GM23338 (cell line): ENCODE measurements at regions not wholly inside any gene's neighbourhood (a gene's known extent, or its start where the extent isn't known, plus 50 kb on each side); places are given as distances from the start of the nearest gene placed in this dataset.

Experiments used
- ATAC-seq: fragments of 200-7000 bp; cut with Tn5 transposase; 3 replicates; pipeline ENCODE4 v1.9.1; 2020
- DNase-seq: peaks from one replicate; pipeline ENCODE4 v3.0.0-alpha.2; 2015; ENCODE audit warnings: low spot score
- H2AFZ ChIP-seq: fragments of 200-600 bp; sonication (generic); 2 replicates; pipeline ENCODE4 v1.8.0; 2016; ENCODE audit warnings: antibody characterized with exemption, mild to moderate bottlenecking, moderate library complexity
- H3F3A ChIP-seq: fragments of 200-600 bp; sonication (generic); replicated peaks from 2 replicates; pipeline ENCODE4 v1.8.0; 2017; ENCODE audit warnings: antibody characterized with exemption, mixed run types, low read depth
- H3K27ac ChIP-seq: fragments of 200-600 bp; sonication (generic); 2 replicates; pipeline ENCODE4 v1.6.1; 2016; ENCODE audit warnings: low read depth
- H3K27me3 ChIP-seq: fragments of 200-600 bp; sonication (generic); 2 replicates; pipeline ENCODE4 v1.8.0; 2016; ENCODE audit warnings: mild to moderate bottlenecking, mixed run types, moderate library complexity; ENCODE audit not compliant: insufficient read depth
- H3K36me3 ChIP-seq: fragments of 200-600 bp; sonication (generic); 2 replicates; pipeline ENCODE4 v1.8.0; 2016; ENCODE audit warnings: mild to moderate bottlenecking; ENCODE audit not compliant: insufficient read depth
- H3K4me1 ChIP-seq: fragments of 200-600 bp; sonication (generic); 2 replicates; pipeline ENCODE4 v1.8.0; 2016; ENCODE audit warnings: mild to moderate bottlenecking, moderate library complexity; ENCODE audit not compliant: insufficient read depth
- H3K4me2 ChIP-seq: fragments of 200-600 bp; sonication (generic); 2 replicates; pipeline ENCODE4 v1.7.1; 2017; ENCODE audit warnings: mixed run types
- H3K4me3 ChIP-seq: fragments of 200-600 bp; sonication (generic); 2 replicates; pipeline ENCODE4 v1.6.1; 2016; ENCODE audit warnings: mixed run types
- H3K79me2 ChIP-seq: fragments of 200-600 bp; sonication (generic); replicated peaks from 2 replicates; pipeline ENCODE4 v1.8.0; 2017; ENCODE audit warnings: mild to moderate bottlenecking; ENCODE audit not compliant: insufficient read depth
- H3K9me2 ChIP-seq: fragments of 200-600 bp; sonication (generic); 2 replicates; pipeline ENCODE4 v1.8.0; 2017; ENCODE audit not compliant: insufficient read depth
- H4K20me1 ChIP-seq: fragments of 200-600 bp; sonication (generic); replicated peaks from 2 replicates; pipeline ENCODE4 v1.8.0; 2017; ENCODE audit warnings: mild to moderate bottlenecking; ENCODE audit not compliant: insufficient read depth
- H3K27ac Mint-ChIP-seq: 2 replicates; pipeline ENCODE4 v1.8.0; 2020; ENCODE audit warnings: inconsistent platforms, mild to moderate bottlenecking, moderate library complexity, mixed read lengths
- H3K27me3 Mint-ChIP-seq: 3 replicates; pipeline ENCODE4 v1.8.0; 2022; ENCODE audit warnings: low read depth, mild to moderate bottlenecking, moderate library complexity, mixed read lengths, inconsistent platforms; ENCODE audit not compliant: insufficient read depth, poor library complexity
- H3K36me3 Mint-ChIP-seq: 3 replicates; pipeline ENCODE4 v1.8.0; 2021; ENCODE audit warnings: low read depth, mild to moderate bottlenecking, inconsistent platforms, moderate library complexity, mixed read lengths
- H3K4me1 Mint-ChIP-seq: 3 replicates; pipeline ENCODE4 v1.8.0; 2020; ENCODE audit warnings: mild to moderate bottlenecking, inconsistent platforms, mixed read lengths
- H3K4me3 Mint-ChIP-seq: 3 replicates; pipeline ENCODE4 v1.8.0; 2021; ENCODE audit warnings: moderate library complexity, mild to moderate bottlenecking, inconsistent platforms, mixed read lengths
- H3K9me3 Mint-ChIP-seq: 3 replicates; pipeline ENCODE4 v1.8.0; 2020; ENCODE audit warnings: moderate library complexity, mild to moderate bottlenecking, inconsistent platforms, mixed read lengths
- CREB1 ChIP-seq: fragments of 250-450 bp; sonication (Bioruptor Pico); IDR thresholded peaks from 2 replicates; pipeline ENCODE4 v1.5.0; 2020; ENCODE audit warnings: low read depth, mild to moderate bottlenecking, moderate library complexity
- EZH2phosphoT487 ChIP-seq: fragments of 200-600 bp; sonication (generic); IDR thresholded peaks from one replicate; pipeline ENCODE4 v1.8.1; 2018; ENCODE audit warnings: antibody characterized with exemption; ENCODE audit not compliant: unreplicated experiment
- JUNB ChIP-seq: IDR thresholded peaks from one replicate; pipeline ENCODE4 v1.6.1; 2016; ENCODE audit warnings: antibody characterized with exemption; ENCODE audit not compliant: unreplicated experiment
- ZNF331 ChIP-seq: fragments of 250-450 bp; sonication (Bioruptor Pico); IDR thresholded peaks from 2 replicates; pipeline ENCODE4 v1.5.0; 2020; ENCODE audit warnings: low read depth, mild to moderate bottlenecking, moderate library complexity
- TF ChIP-seq, protein P1 (sequence below), 2 experiments: fragments of 200-600 bp in 1 of 2; sonication (generic) in 1 of 2; conservative IDR thresholded peaks; 2 replicates each; pipeline versions ENCODE4 v1.5.1 to v1.6.1; 2016 to 2017; ENCODE audit warnings: antibody characterized with exemption in 2 of 2, low read depth in 2 of 2, mild to moderate bottlenecking in 2 of 2, moderate library complexity in 1 of 2
- TF ChIP-seq, protein P2 (sequence below): IDR thresholded peaks from one replicate; pipeline ENCODE4 v1.6.1; 2018; ENCODE audit warnings: antibody characterized with exemption; ENCODE audit not compliant: unreplicated experiment
- TF ChIP-seq, protein P3 (sequence below): fragments of 250-450 bp; sonication (Bioruptor Pico); IDR thresholded peaks from 2 replicates; pipeline ENCODE4 v1.5.0; 2020; ENCODE audit warnings: mild to moderate bottlenecking, moderate library complexity

DNA sequence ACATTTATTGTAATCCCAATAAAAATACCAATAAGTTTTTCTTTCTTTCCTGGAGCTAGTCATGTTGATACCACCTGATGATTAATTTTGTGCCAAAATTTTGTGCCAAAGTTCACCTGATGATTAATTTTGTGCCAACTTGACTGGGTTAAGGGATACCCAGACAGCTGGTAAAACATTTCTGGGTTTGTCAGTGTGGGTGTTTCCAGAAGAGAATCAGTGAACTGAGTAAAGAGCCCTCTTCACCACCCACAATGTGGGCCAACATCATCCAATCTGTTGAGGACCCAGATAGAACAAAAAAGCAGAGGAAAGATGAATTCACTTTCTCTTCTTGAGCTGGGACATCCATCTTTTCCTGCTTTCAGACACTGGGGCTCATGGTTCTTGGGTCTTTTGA lies 292.9 kb downstream of the LMO7 start (continued):
- TF ChIP-seq, protein P1, sequence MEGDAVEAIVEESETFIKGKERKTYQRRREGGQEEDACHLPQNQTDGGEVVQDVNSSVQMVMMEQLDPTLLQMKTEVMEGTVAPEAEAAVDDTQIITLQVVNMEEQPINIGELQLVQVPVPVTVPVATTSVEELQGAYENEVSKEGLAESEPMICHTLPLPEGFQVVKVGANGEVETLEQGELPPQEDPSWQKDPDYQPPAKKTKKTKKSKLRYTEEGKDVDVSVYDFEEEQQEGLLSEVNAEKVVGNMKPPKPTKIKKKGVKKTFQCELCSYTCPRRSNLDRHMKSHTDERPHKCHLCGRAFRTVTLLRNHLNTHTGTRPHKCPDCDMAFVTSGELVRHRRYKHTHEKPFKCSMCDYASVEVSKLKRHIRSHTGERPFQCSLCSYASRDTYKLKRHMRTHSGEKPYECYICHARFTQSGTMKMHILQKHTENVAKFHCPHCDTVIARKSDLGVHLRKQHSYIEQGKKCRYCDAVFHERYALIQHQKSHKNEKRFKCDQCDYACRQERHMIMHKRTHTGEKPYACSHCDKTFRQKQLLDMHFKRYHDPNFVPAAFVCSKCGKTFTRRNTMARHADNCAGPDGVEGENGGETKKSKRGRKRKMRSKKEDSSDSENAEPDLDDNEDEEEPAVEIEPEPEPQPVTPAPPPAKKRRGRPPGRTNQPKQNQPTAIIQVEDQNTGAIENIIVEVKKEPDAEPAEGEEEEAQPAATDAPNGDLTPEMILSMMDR (conservative IDR thresholded peaks at IDR 0.05; ENCODE audit: low read depth in 2 of 2): no peak
- TF ChIP-seq CREB1 (CRISPR knock-in tag): no peak
- TF ChIP-seq, protein P2, sequence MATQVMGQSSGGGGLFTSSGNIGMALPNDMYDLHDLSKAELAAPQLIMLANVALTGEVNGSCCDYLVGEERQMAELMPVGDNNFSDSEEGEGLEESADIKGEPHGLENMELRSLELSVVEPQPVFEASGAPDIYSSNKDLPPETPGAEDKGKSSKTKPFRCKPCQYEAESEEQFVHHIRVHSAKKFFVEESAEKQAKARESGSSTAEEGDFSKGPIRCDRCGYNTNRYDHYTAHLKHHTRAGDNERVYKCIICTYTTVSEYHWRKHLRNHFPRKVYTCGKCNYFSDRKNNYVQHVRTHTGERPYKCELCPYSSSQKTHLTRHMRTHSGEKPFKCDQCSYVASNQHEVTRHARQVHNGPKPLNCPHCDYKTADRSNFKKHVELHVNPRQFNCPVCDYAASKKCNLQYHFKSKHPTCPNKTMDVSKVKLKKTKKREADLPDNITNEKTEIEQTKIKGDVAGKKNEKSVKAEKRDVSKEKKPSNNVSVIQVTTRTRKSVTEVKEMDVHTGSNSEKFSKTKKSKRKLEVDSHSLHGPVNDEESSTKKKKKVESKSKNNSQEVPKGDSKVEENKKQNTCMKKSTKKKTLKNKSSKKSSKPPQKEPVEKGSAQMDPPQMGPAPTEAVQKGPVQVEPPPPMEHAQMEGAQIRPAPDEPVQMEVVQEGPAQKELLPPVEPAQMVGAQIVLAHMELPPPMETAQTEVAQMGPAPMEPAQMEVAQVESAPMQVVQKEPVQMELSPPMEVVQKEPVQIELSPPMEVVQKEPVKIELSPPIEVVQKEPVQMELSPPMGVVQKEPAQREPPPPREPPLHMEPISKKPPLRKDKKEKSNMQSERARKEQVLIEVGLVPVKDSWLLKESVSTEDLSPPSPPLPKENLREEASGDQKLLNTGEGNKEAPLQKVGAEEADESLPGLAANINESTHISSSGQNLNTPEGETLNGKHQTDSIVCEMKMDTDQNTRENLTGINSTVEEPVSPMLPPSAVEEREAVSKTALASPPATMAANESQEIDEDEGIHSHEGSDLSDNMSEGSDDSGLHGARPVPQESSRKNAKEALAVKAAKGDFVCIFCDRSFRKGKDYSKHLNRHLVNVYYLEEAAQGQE: no peak

DNA sequence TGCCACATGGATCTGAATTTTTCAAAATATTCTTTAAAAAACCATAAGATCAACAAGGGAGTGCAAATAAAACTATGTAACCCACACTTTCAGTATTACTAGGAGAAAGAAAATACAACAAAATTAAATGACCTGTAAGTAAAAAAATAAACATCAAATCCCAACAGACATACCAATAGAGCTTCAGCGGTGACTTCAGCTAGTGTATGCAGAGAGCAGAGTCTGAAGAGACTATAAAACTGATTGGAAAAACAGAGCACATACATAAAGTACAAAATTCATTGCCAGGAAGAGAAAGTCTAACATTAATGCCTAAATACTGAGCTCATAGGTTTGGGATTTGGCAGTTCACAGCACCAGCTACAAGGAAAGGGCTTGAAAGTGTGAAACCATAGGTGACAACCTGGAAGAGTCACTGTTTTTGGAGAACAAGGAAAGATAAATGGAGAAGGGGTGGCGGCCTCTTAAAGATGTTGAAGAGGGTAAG lies 291.1 kb downstream of the LMO7 start:
- H2AFZ ChIP-seq: no peak overlapping the region
- no peak overlapping the region for H3K4me2 ChIP-seq
- no peaks in the 10 kb centered on the region for H3K27me3 ChIP-seq
- H4K20me1 ChIP-seq: no peaks in the 10 kb centered on the region
- H3K4me3 ChIP-seq: no peak overlapping the region
- ATAC-seq: no peak
- Mint-ChIP-seq H3K27ac (no peak overlapping the region), H3K4me3 (no peak overlapping the region), H3K9me3 (no peaks in the 10 kb centered on the region), H3K4me1 (no peaks in the 10 kb centered on the region), H3K36me3 (no peaks in the 10 kb centered on the region), H3K27me3 (peaks cover 2% of the 10 kb centered on the region)
- H3K27ac ChIP-seq: no peak overlapping the region
- no peaks in the 10 kb centered on the region for H3K4me1 ChIP-seq
- H3K79me2 ChIP-seq: no peaks in the 10 kb centered on the region
- H3K36me3 ChIP-seq: no peaks in the 10 kb centered on the region
- H3F3A ChIP-seq: no peaks in the 10 kb centered on the region
- DNase-seq: no peak
- H3K9me2 ChIP-seq: no peaks in the 10 kb centered on the region
- TF ChIP-seq, protein P3, sequence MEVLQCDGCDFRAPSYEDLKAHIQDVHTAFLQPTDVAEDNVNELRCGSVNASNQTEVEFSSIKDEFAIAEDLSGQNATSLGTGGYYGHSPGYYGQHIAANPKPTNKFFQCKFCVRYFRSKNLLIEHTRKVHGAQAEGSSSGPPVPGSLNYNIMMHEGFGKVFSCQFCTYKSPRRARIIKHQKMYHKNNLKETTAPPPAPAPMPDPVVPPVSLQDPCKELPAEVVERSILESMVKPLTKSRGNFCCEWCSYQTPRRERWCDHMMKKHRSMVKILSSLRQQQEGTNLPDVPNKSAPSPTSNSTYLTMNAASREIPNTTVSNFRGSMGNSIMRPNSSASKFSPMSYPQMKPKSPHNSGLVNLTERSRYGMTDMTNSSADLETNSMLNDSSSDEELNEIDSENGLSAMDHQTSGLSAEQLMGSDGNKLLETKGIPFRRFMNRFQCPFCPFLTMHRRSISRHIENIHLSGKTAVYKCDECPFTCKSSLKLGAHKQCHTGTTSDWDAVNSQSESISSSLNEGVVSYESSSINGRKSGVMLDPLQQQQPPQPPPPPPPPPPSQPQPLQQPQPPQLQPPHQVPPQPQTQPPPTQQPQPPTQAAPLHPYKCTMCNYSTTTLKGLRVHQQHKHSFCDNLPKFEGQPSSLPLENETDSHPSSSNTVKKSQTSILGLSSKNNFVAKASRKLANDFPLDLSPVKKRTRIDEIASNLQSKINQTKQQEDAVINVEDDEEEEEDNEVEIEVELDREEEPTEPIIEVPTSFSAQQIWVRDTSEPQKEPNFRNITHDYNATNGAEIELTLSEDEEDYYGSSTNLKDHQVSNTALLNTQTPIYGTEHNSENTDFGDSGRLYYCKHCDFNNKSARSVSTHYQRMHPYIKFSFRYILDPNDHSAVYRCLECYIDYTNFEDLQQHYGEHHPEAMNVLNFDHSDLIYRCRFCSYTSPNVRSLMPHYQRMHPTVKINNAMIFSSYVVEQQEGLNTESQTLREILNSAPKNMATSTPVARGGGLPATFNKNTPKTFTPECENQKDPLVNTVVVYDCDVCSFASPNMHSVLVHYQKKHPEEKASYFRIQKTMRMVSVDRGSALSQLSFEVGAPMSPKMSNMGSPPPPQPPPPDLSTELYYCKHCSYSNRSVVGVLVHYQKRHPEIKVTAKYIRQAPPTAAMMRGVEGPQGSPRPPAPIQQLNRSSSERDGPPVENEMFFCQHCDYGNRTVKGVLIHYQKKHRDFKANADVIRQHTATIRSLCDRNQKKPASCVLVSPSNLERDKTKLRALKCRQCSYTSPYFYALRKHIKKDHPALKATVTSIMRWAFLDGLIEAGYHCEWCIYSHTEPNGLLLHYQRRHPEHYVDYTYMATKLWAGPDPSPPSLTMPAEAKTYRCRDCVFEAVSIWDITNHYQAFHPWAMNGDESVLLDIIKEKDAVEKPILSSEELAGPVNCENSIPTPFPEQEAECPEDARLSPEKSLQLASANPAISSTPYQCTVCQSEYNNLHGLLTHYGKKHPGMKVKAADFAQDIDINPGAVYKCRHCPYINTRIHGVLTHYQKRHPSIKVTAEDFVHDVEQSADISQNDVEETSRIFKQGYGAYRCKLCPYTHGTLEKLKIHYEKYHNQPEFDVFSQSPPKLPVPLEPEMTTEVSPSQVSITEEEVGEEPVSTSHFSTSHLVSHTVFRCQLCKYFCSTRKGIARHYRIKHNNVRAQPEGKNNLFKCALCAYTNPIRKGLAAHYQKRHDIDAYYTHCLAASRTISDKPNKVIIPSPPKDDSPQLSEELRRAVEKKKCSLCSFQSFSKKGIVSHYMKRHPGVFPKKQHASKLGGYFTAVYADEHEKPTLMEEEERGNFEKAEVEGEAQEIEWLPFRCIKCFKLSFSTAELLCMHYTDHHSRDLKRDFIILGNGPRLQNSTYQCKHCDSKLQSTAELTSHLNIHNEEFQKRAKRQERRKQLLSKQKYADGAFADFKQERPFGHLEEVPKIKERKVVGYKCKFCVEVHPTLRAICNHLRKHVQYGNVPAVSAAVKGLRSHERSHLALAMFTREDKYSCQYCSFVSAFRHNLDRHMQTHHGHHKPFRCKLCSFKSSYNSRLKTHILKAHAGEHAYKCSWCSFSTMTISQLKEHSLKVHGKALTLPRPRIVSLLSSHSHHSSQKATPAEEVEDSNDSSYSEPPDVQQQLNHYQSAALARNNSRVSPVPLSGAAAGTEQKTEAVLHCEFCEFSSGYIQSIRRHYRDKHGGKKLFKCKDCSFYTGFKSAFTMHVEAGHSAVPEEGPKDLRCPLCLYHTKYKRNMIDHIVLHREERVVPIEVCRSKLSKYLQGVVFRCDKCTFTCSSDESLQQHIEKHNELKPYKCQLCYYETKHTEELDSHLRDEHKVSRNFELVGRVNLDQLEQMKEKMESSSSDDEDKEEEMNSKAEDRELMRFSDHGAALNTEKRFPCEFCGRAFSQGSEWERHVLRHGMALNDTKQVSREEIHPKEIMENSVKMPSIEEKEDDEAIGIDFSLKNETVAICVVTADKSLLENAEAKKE: no peak
- TF ChIP-seq EZH2phosphoT487 (no peak), ZNF331 (CRISPR knock-in tag) (no peak), JUNB (no peak)
- TF ChIP-seq, protein P2: no peak
